Keratinocyte (primary cell): ENCODE measurements at regions not wholly inside any gene's neighbourhood (a gene's known extent, or its start where the extent isn't known, plus 50 kb on each side); places are given as distances from the start of the nearest gene placed in this dataset.

Experiments used
- DNase-seq: peaks from one replicate; pipeline ENCODE4 v3.0.0-alpha.2; 2011; ENCODE audit warnings: low read depth, missing footprints, low spot score
- FAIRE-seq: peaks from 2 replicates; lab custom pipeline; 2011; peaks lifted over from hg19 to GRCh38; lab: Jason Lieb, UNC
- H2AFZ ChIP-seq: 2 replicates; pipeline ENCODE4 v1.6.0; 2012; ENCODE audit warnings: low read length, control low read depth, inconsistent platforms; ENCODE audit not compliant: control insufficient read depth
- H3K27ac ChIP-seq: 2 replicates; pipeline ENCODE4 v1.5.1; 2011; ENCODE audit warnings: low read length; ENCODE audit not compliant: control insufficient read depth, insufficient read depth
- H3K27me3 ChIP-seq: 3 replicates; pipeline ENCODE4 v1.6.0; 2011; ENCODE audit warnings: low read length; ENCODE audit not compliant: control insufficient read depth, insufficient read depth; ENCODE audit errors: extremely low read depth
- H3K36me3 ChIP-seq, 2 experiments: 2 replicates in 1 of 2; 3 replicates in 1 of 2; pipeline ENCODE4 v1.5.1; 2011; ENCODE audit warnings: low read length in 2 of 2, mild to moderate bottlenecking in 1 of 2; ENCODE audit not compliant: control insufficient read depth in 2 of 2, insufficient read depth in 2 of 2; ENCODE audit errors: extremely low read depth in 1 of 2
- H3K4me1 ChIP-seq: 3 replicates; pipeline ENCODE4 v1.5.1; 2011; ENCODE audit warnings: low read length; ENCODE audit not compliant: control insufficient read depth, insufficient read depth; ENCODE audit errors: extremely low read depth
- H3K4me2 ChIP-seq: 3 replicates; pipeline ENCODE4 v1.6.0; 2011; ENCODE audit warnings: low read depth, low read length; ENCODE audit not compliant: control insufficient read depth, insufficient read depth; ENCODE audit errors: extremely low read depth
- H3K4me3 ChIP-seq, 3 experiments: fragments of 200-600 bp in 1 of 3; sonication (generic) in 1 of 3; 2 replicates in 2 of 3; 3 replicates in 1 of 3; pipeline ENCODE4 v1.5.1; 2011 to 2016; ENCODE audit warnings: low read length in 3 of 3, mild to moderate bottlenecking in 3 of 3, control low read depth in 2 of 3, inconsistent platforms in 1 of 3, low read depth in 1 of 3, mixed read lengths in 1 of 3, mixed run types in 1 of 3, moderate library complexity in 1 of 3; ENCODE audit not compliant: control insufficient read depth in 2 of 3, insufficient read depth in 2 of 3; ENCODE audit errors: extremely low read depth in 1 of 3
- H3K79me2 ChIP-seq: 2 replicates; pipeline ENCODE4 v1.6.0; 2012; ENCODE audit warnings: low read length; ENCODE audit not compliant: control insufficient read depth, insufficient read depth
- H3K9ac ChIP-seq: 3 replicates; pipeline ENCODE4 v1.6.0; 2011; ENCODE audit warnings: low read length; ENCODE audit not compliant: control insufficient read depth, insufficient read depth; ENCODE audit errors: extremely low read depth
- H3K9me1 ChIP-seq: 3 replicates; pipeline ENCODE4 v1.6.0; 2011; ENCODE audit warnings: low read length; ENCODE audit not compliant: control insufficient read depth, insufficient read depth; ENCODE audit errors: extremely low read depth
- H3K9me3 ChIP-seq: 2 replicates; pipeline ENCODE4 v1.5.1; 2012; ENCODE audit warnings: low read depth, low read length; ENCODE audit not compliant: control insufficient read depth
- H4K20me1 ChIP-seq: 3 replicates; pipeline ENCODE4 v1.6.0; 2011; ENCODE audit warnings: low read length; ENCODE audit not compliant: control insufficient read depth, insufficient read depth; ENCODE audit errors: extremely low read depth
- EZH2 ChIP-seq: IDR thresholded peaks from one replicate; pipeline ENCODE4 v1.6.1; 2012; ENCODE audit warnings: inconsistent platforms, mild to moderate bottlenecking, low read length, moderate library complexity
- dilution Hi-C: fragments of 300-500 bp; cut with MboI; formaldehyde crosslinking; loops from one replicate; pipeline ENCODE4 v1.7.0; 2020; ENCODE audit warnings: low sequenced_read_pairs; ENCODE audit not compliant: extremely low pct_ligation_motif_present
- TF ChIP-seq, protein P1 (sequence below), 3 experiments: IDR thresholded peaks in 1 of 3; conservative IDR thresholded peaks in 1 of 3; optimal IDR thresholded peaks in 1 of 3; 2 replicates in 2 of 3; 3 replicates in 1 of 3; pipeline versions ENCODE3 to v1.5.1; 2011; ENCODE audit warnings: low read length in 3 of 3, mild to moderate bottlenecking in 3 of 3, moderate library complexity in 2 of 3, control low read depth in 1 of 3, inconsistent platforms in 1 of 3; ENCODE audit not compliant: insufficient read depth in 2 of 3; ENCODE audit errors: extremely low read depth in 1 of 3

DNA sequence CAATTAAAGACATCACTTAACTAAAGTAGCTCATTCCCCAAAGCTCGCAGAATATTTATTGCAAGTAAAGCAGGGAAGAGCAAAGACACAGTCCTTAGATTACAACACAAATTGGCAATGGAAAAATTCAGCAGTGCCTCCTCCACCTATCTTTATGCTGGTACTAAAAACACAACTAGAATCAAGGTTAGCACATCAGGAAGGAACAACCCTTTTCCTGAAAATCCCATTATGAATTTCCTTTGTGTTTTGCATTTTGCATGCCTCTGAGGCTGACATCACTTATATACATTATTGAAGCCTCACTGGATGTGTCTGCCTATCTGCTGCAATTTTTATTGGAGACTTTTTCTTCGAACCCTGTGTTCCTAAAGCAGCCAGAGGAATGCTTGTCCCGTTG lies 193.8 kb upstream of the STK17B start:
- dilution Hi-C loops = no loop called here
- DNase-seq (no peak), FAIRE-seq (no peak)
- no peak overlapping the region for H3K4me3 ChIP-seq
- H3K4me1 ChIP-seq = peaks cover 5% of the 10 kb centered on the region
- no peak overlapping the region for H3K27ac ChIP-seq
- H3K9me1 ChIP-seq = no peaks in the 10 kb centered on the region
- no peaks in the 10 kb centered on the region for H4K20me1 ChIP-seq
- no peak overlapping the region for H3K4me2 ChIP-seq
- no peak overlapping the region for H3K9ac ChIP-seq
- TF ChIP-seq, protein P1, sequence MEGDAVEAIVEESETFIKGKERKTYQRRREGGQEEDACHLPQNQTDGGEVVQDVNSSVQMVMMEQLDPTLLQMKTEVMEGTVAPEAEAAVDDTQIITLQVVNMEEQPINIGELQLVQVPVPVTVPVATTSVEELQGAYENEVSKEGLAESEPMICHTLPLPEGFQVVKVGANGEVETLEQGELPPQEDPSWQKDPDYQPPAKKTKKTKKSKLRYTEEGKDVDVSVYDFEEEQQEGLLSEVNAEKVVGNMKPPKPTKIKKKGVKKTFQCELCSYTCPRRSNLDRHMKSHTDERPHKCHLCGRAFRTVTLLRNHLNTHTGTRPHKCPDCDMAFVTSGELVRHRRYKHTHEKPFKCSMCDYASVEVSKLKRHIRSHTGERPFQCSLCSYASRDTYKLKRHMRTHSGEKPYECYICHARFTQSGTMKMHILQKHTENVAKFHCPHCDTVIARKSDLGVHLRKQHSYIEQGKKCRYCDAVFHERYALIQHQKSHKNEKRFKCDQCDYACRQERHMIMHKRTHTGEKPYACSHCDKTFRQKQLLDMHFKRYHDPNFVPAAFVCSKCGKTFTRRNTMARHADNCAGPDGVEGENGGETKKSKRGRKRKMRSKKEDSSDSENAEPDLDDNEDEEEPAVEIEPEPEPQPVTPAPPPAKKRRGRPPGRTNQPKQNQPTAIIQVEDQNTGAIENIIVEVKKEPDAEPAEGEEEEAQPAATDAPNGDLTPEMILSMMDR (optimal IDR thresholded peaks at IDR 0.05 in 1 of 3, IDR thresholded peaks at IDR 0.05 in 1 of 3, conservative IDR thresholded peaks at IDR 0.05 in 1 of 3; ENCODE audit: extremely low read depth in 1 of 3, insufficient read depth in 2 of 3, low read length in 3 of 3) = no peak
- no peak for TF ChIP-seq EZH2
- H3K9me3 ChIP-seq = no peaks in the 10 kb centered on the region
- no peaks in the 10 kb centered on the region for H3K27me3 ChIP-seq
- H2AFZ ChIP-seq = no peak overlapping the region
- H3K79me2 ChIP-seq = no peaks in the 10 kb centered on the region
- H3K36me3 ChIP-seq = no peaks in the 10 kb centered on the region

DNA sequence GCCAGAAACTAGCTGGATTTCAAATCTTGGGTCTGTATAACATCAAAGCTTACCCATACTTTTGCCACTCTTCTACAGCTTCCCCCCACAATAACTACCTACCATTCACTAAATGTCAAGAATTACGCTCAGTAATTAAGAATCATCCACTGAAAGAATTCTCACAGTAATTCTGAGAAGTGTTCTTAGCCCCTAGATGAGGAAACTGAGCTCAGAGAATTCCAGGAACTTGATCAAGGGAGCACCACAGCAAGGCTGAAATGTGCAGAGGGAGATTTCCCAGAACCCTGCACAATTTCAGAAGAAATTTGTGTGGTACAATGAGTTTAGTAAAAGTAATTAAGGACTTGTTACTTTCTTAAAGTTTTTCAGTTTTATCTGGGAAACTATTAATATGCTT lies 194.5 kb upstream of the STK17B start:
- TF ChIP-seq, protein P1 (optimal IDR thresholded peaks at IDR 0.05 in 1 of 3, IDR thresholded peaks at IDR 0.05 in 1 of 3, conservative IDR thresholded peaks at IDR 0.05 in 1 of 3; ENCODE audit: extremely low read depth in 1 of 3, insufficient read depth in 2 of 3, low read length in 3 of 3) = no peak
- Histone ChIP-seq H3K9ac (no peak overlapping the region), H2AFZ (no peak overlapping the region), H3K27ac (no peak overlapping the region), H3K36me3 (no peaks in the 10 kb centered on the region), H3K4me2 (no peak overlapping the region), H3K79me2 (no peaks in the 10 kb centered on the region), H3K9me3 (no peaks in the 10 kb centered on the region), H3K9me1 (no peaks in the 10 kb centered on the region), H3K4me1 (peaks cover 11% of the 10 kb centered on the region), H4K20me1 (no peaks in the 10 kb centered on the region), H3K27me3 (no peaks in the 10 kb centered on the region), H3K4me3 (no peak overlapping the region)
- no peak for FAIRE-seq
- DNase-seq = no peak
- dilution Hi-C loops = no loop called here
